ENCODE measurements at regions not wholly inside any gene's neighbourhood (a gene's known extent, or its start where the extent isn't known, plus 50 kb on each side); places are given as distances from the start of the nearest gene placed in this dataset.

DNA sequence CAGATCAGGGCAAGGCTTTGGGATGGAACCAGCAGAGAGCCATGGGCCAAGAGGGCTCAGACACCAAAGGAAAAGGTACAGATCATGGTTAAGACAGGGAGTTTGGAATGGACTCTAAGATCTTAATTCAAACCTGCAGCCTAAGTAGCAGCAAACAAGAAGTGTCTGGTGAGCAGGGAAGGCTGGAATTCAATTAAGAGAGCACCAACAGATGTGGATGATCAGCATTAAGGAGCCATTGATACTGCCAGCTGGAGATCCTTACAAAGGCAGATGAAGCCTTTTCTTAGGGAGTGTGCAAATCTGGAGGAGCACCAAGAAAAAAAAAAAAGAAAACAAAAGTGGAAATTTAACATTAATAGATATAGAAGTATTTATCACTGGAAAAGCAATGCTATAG lies 516.8 kb downstream of the RASEF start:
- TF ChIP-seq, protein P1, sequence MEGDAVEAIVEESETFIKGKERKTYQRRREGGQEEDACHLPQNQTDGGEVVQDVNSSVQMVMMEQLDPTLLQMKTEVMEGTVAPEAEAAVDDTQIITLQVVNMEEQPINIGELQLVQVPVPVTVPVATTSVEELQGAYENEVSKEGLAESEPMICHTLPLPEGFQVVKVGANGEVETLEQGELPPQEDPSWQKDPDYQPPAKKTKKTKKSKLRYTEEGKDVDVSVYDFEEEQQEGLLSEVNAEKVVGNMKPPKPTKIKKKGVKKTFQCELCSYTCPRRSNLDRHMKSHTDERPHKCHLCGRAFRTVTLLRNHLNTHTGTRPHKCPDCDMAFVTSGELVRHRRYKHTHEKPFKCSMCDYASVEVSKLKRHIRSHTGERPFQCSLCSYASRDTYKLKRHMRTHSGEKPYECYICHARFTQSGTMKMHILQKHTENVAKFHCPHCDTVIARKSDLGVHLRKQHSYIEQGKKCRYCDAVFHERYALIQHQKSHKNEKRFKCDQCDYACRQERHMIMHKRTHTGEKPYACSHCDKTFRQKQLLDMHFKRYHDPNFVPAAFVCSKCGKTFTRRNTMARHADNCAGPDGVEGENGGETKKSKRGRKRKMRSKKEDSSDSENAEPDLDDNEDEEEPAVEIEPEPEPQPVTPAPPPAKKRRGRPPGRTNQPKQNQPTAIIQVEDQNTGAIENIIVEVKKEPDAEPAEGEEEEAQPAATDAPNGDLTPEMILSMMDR (IDR thresholded peaks at IDR 0.05; ENCODE audit: insufficient read depth, low read depth, low read length, missing control alignments), result no peak
- DNase-seq (ENCODE audit: low read depth), result no peak
- H3K4me3 ChIP-seq (ENCODE audit: low read length), result no peak overlapping the region

DNA sequence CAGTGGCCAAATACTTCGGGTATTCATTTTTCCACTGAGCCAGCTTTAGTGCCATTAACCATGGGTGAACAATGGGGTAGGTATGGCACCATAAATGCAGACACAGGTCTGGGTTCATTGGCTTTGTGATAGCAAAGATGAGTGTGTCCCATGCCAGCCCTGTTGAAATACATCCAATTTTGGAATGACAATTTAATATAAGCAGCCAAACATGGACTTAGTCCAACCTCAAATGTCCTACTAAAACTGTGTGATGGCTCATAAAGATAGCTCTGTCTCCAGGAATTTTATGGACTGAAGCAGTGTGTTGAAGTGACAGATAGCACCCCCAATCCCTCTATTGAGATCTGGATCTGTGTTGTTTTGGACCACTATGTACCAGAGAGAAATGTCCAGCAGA lies 514.9 kb downstream of the RASEF start:
- no peak overlapping the region for H3K4me3 ChIP-seq (ENCODE audit: low read length)
- DNase-seq (ENCODE audit: low read depth), result no peak
- TF ChIP-seq, protein P1 (IDR thresholded peaks at IDR 0.05; ENCODE audit: insufficient read depth, low read depth, low read length, missing control alignments), result no peak

DNA sequence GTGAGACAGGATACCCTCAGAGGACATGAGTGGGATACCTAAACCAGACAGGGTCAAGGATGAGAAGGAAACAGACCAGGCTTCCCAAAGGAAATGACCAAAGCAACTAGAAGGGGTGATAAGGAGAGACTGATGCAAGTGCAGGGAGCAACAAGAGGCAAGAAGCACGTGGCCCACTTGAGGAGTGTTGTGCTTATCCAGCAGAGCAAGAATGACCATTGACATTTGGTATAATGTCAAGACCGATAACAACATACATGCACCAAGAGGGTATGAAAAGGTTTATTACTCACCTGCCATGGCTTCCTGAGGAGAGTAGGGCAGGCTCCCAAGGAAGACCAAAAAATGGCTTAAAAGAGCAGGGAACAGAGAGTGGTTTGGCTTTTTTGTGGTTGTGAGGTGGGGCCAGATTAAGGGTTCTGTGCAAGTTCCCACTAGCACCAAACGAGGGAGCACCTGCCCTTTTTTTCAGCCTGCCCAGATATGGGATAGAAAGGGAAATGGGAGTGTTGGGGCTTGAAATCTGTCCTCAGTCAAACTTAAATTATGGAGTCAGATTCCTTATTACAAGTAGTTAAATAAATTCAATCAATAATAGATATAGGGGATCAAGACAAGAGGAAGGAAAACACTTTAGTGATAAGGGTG lies 513.6 kb downstream of the RASEF start:
- no peak for DNase-seq (ENCODE audit: low read depth)
- TF ChIP-seq, protein P1 (IDR thresholded peaks at IDR 0.05; ENCODE audit: insufficient read depth, low read depth, low read length, missing control alignments), result no peak

GRCh38 chr9:82552784-82553183 lies 510.2 kb downstream of the RASEF start:
- DNase-seq (ENCODE audit: low read depth), result no peak
- TF ChIP-seq, protein P1 (IDR thresholded peaks at IDR 0.05; ENCODE audit: insufficient read depth, low read depth, low read length, missing control alignments), result no peak
- no peak overlapping the region for H3K4me3 ChIP-seq (ENCODE audit: low read length)

More for the DNA sequence above, 513.6 kb downstream of the RASEF start:
- H3K4me3 ChIP-seq (ENCODE audit: low read length), result no peak overlapping the region

DNA sequence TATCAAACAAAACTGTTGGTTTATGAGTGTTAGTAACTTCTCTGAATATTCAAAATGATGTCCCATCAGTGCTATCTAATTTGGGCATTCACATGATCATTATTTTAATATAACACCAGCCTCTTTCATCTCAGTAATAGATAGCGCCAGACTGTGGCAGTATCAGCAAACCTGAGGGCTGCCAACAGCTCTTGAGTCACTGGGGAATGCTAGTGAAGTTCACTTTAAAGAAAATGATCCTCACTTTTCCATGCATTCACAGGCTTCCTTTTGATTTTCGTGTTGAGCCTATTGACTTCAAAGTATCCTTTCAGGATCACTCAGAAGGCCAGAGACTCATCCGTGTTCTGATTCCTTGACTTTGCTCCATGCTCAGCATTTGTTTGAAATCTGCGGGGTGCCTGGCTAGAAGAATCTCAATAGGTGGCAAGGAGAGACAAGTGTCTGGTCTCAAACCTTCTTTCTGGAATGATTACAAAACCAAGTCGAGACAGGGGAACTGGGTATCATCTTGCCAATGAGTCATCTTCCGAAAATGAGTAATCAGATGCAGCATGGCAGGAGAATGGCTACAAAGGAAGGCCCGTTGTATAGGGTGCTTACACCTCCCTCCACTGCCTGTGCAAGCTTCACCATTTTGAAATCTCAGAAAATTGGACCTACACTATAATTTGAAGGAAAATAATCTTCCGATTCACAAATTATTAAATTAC lies 509.1 kb downstream of the RASEF start:
- TF ChIP-seq, protein P1 (IDR thresholded peaks at IDR 0.05; ENCODE audit: insufficient read depth, low read depth, low read length, missing control alignments), result no peak
- H3K4me3 ChIP-seq (ENCODE audit: low read length), result no peak overlapping the region
- peak; percentile 85 for DNase-seq (ENCODE audit: low read depth)

GRCh38 chr9:82554381-82554780 lies 508.6 kb downstream of the RASEF start:
- DNase-seq (ENCODE audit: low read depth), result no peak
- TF ChIP-seq, protein P1 (IDR thresholded peaks at IDR 0.05; ENCODE audit: insufficient read depth, low read depth, low read length, missing control alignments), result no peak
- H3K4me3 ChIP-seq (ENCODE audit: low read length), result no peak overlapping the region

All from epithelial cell of esophagus (primary cell).